AG08396 (cell line): ENCODE measurements at regions not wholly inside any gene's neighbourhood (a gene's known extent, or its start where the extent isn't known, plus 50 kb on each side); places are given as distances from the start of the nearest gene placed in this dataset.

Experiments used
- DNase-seq: peaks from one replicate; pipeline ENCODE4 v3.0.0; 2012; ENCODE audit warnings: low spot score, mixed read lengths

DNA sequence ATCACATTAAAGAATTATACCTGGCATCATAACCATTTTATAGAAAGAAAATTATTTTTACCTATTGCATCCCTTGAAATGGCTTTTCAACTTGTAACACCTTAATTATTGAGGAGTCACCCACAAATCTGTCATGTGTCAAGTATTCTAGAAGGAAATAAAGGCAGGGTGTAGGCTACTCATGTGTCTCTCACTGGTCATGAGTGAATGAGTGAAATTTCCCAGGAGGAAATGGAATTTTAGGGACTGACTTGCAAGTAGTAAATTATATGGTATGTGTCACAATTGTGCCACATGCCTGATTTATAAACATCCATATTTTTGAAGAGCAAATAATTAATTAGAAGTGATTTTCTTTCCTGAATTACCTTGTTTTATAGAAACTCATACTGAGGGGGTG lies 310.5 kb upstream of the ADAMTS9 start:
- no peak for DNase-seq

DNA sequence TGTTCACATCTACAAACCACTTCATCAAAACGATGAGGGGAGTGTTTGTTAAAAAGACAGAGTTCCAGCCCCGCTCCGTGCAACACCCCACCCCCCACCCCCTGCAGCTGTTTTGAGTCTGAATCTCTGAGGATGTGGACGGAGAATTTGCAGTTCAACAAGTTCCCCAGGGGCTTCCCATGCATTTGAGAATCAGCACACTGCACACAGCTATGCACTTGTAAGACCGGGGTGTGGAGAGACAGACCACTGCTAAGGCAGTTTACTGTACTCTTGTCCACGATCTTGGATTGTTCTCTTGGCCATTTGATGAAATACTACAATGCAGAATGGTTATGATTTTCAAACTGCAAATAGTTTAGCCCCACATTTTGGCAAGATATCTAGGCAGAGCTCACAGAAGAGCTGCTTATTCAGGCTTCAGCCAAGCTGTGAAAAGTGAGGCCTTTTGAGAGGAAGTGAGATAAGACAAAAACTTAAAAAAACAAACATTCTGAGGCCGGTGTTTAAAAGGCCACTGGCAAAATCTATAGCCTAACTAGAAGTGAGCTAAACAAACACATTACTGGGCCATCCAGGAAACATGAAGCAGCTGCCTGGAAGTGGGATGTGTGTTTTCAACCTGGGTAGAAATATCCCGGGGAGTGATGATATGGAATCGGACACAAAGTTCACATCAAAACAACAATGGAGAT lies 308.2 kb upstream of the ADAMTS9 start:
- DNase-seq: no peak

DNA sequence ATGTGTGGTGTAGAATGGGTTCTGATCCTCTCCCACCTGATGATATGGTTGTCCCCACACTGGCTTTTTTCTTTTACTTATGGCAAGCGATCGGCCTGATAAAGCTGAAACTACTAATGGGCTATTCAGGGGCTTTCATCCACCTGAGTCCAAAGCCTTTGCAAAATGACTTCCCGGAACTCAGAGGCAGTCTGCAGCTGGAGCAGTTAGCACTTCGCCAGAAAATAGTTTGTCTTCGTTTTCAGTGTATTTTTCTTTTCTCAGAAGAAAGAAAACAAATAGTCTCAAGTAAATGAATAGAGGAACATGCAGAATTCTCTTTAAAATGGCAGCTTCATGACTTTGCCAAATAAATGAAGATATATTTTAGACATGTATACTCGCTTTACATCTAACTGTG lies 306.0 kb upstream of the ADAMTS9 start:
- DNase-seq: no peak

DNA sequence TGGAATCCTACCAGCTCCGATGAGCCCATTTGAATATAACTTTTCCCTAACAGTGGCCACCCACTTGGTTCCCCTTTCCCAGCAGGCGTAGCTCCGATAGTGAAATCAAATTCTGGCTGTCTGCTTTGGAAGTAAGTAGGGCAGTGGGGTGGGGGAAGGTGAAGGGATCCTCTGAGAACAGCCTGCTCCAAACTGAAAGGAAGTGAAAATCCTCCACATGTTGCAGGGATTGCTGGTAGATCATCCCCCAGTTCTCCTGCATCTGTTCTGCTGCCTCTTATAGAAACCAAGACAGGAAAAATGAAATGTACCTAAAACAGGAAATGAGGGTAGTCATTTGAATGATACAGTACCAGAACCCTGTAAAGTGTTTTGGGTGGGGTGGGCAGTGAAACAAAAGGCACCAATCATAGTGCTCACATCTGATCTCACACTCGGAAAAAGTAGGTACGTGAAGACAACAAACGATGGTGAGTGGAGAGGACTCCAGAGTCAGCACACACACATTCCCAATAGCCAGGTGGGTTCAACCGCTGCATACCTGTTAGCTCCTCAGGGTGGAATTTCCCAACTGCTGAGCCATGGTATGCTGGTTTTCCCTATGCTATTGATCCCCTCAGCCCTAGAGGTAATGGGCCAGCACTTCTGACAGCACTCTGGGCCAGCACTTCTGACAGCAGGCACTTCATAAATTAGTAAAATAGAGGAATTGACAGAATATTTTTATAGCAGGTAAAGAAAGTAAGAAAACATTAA lies 304.9 kb upstream of the ADAMTS9 start:
- no peak for DNase-seq

DNA sequence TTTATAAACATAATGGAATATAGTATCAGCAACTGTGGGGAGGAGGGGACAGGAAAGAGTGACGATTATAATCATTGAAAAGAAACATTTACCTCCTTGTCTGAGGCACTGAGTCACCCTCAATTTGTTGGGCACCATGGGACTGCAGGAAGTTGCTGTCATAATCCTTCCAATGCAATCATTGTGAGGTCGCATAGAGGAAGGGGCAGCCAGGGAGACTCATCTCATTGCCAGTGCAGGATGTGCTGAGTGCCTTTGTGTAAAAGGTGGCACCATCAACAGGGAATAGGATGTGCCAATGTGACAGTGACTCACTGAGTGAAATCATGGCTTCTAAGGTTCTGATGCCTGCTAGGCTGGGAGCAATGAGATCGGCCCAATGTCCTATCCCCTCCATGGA lies 300.4 kb upstream of the ADAMTS9 start:
- DNase-seq: no peak

DNA sequence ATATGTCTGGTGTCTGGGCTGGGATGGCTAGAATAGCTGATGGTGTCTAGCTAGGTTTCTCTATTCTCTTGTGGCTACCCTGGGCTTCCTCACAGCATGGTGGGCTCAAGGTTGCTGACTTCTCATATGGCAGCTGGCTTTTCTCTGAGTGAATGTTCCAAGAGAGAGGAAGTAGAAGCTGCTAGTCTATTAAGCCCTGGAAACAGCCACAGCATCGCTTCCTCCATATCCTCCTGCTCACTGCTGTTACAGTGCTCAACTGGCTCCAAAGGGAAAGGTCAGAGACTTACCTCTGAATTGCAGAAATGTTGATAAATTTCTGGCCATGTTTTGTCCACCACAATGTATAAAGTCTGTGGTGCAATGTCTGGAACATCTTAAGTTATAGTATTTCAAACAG lies 299.9 kb upstream of the ADAMTS9 start:
- DNase-seq: no peak

DNA sequence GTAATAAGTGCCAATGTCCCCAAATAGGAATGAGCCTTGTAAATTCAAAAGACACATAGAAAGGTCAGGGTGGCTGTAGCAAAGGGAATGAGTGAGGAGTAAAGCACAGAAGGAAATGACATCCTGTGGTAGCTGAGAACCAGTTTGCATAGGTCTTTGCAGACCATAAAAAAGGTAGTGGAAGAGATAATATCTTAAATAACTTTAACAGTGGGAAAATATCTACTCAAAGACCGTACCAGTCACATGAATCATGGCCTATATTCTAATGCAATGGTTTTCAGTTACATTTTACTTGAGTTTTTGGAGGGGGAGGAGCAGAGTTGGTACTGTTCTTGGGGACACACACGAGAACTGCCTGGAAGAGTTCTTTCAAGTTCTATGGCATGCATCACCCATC lies 297.3 kb upstream of the ADAMTS9 start:
- DNase-seq: no peak

DNA sequence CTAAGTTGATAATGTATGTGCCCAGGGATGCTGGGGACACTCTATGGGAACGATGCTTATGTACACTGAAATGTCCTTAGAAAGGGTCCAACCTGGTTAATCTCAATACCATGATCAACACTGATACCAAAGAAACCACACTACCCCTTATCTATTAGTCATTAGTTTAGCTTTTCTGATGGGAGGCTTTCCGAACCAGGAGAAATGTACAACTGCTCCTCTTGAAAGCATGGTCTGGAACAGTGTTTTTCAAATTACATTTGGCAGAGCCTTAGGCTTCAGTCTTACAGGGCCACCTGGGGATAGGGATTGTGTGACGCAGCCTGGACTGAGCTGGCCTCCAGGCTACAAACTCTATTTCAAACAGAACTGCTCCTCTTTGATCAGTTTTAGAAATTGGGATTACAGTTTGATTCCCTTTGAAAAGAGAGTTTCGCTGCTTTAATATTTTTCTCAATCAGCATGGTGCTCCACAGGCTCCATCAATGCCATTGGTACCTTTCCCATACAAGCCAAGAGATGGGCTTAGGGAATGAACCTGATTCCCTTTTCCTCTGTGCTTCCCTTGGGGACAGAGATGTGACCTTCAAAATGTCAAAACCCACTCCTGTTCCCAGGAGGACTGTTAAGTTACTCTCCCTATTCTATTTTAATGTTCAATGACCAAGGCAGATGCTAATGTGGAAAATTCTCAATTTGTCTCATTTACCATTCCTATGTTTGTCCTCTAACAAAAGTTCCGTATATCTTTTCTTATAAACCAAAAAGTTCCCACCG lies 296.0 kb upstream of the ADAMTS9 start:
- DNase-seq: no peak

DNA sequence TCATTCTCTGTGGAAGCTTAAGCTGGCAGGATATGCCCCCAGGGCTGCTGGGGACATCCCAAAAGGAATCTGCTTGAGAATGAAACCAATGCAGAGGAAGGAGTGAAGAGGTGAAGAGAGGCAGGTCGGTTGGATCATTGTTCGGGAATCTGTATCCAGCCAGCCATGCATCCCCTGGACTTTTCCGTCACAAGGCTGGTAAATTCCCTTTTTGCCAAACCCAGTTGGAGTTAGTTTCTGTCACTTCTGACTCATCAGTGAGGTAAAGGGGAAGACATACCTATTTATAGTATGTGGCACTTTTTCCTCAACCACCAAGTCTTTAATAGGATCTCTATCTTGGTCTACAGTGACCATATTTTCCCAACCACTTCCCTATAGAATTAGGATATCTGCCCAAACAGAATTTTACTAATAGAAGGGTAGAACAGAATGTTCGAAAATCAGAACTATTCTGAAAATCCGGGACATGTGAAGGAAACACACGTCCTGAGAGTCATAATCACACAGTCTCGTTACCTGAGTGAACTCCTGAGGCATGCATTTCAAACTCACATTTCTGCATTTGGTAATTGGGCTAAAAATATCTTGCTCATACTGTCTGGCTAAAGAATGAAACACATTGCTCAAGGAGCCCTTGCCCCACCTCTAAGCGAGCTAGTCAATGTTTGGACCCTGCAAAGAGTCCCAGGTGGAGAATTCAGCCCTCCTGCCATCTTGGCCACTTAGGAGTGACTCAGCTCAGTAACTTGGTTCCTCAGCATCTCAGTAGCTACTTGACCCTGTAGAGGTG lies 289.7 kb upstream of the ADAMTS9 start:
- DNase-seq: no peak

DNA sequence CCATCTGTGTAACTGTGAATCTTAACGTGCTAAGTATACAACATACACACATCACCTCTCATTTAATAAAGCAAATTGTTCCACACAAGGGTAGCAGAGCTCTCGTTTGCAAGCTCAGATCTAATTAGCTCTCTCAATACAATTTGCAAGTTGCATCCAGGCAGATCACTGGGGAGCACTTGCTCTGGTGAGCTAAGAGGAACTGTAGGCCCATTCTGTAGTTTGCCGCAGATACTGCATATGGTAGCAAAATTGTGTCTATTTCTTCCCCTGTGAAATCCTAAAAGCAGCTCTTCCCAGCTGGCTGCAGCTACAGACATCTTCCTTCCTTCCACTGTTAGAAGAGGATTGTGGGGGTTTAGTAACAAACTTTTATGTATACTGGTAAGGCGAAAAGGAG lies 288.7 kb upstream of the ADAMTS9 start:
- DNase-seq: no peak

DNA sequence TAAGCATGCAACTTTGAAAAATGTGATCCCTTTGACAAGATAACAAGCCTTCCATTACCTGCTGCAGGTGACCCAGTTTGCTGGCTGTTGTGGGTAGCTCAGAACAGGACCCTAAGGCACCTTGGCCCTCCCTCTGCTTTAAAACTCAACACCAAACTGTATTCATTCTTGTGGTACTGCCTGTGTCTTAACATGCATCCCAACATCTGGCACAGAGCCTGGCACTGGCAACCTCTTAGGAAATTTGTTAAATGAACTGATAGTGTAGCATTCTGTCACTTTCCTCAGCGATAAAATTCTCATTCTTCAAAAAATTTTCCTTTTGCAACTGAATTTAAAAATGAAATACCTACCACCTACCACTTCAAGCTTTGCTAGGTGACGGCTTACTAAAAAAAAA lies 287.3 kb upstream of the ADAMTS9 start:
- DNase-seq: no peak

DNA sequence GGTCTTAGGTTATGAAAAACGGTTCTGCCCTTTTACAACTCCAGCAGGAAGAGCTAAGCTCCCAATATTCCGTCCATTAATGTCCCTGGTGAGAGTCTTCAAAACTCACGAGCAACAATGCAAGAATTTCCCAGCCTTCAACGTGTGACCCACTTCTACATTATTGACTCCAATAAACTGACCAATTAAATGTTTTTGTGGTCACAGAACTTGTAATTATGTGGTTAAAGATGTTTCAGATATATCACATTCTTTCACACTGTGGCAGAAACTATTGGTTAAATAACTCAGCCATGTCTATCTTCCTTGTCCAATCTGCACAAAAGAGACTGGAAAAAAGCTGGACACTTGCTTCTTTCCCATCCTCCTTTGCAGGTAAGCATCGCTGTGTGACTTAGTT lies 286.6 kb upstream of the ADAMTS9 start:
- no peak for DNase-seq

DNA sequence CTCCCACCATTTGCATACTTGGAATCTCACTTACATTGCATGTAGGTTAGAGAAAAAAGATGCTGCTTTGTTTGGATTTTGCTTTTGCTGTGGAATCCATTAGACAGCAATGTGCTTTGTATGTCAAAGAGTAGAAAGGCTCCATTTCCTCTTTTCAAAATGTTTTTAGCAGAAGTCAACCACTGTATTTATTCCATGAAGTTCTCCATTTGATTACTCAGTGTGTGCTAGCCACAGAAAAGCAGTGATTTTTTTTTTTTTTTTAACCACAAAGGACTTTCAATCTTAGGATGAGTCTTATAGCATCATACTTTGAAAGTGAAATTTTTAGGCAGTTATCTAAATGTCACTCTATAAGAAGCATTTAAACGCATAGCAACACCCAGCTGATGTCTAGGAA lies 285.0 kb upstream of the ADAMTS9 start:
- DNase-seq: no peak

DNA sequence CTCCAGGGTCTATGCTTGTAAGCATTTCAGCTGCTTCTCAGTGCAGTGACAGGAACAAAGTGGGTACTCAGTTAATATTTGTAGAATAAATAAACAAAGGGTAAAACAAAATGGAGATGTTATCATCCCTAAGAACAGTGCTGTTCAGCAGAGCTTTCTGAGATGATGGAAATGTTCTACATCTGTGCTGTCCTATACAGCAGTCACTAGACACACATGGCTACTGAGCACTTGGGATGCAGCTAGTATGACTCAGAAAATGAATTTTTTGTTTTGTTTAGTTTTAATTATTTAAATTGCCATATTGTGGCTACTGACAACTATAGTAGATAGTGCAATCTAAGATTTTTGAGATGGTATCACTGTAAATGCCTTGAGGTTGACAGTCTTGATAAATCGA lies 283.8 kb upstream of the ADAMTS9 start:
- DNase-seq: no peak

DNA sequence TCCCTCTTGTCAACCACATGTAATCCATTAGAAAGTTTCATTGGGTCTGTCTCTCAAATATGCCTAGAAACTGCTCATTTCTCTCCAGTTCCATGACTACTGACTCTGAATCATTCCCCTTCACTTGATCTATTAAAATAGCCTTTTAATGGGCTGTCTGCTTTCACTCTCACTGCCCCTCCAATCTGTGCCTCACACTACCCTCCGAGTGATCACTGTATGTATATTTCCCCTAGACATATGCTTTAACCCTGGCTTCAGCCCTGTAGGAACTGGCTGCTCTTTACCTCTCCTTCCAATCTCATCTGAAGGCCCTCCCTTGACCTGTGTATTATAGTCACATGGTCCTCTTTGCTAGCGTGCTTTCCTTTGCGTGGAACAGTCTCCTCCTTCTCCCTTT lies 282.8 kb upstream of the ADAMTS9 start:
- DNase-seq: no peak

DNA sequence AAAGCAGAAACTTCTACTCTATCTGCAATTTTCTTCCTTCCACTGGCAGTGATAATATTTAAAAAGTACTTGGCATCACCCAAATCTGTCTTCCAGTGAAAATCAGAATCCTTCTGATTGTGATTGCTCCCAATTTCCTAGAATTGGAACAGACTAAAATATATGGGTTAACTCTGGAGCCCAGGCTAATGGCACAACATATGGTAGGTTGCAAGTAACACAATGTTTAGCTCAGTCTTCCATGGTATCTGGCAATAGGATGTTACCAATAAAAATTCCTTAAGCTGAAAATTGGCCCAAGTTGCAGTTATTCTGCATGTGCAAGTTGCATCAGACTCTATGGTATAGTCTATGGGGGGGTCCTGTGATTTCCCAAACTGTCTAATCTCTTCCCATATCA lies 273.5 kb upstream of the ADAMTS9 start:
- DNase-seq: no peak

DNA sequence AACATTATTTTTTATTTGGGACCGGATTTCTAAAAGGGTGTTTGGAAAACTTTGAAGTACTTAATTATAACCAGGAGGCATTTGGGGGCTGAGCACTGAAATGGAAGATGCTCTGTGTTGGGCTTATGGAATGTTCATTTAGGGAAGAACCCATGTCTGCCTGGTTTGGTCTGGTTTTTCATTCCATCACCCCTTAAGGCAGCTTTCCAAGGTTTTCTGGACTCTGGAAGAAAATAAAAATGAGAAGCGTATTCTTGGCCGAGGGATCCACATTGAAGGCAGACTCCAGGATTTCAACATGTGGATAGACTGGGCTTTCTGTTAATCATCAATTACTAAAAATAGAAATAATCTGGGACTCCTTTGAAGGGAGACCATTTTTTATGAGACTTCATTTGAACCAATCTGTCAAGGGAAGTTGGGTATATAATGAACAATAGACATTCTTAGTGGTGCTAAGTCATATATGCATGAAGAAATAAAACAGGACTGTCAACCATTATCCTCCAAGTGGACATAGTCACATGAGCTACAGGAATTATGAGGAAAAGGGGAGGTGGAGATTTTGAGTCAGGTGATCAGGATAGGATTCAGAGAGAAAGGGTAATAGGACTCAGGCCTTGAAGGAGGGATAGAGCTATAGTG lies 270.5 kb upstream of the ADAMTS9 start:
- DNase-seq: no peak

DNA sequence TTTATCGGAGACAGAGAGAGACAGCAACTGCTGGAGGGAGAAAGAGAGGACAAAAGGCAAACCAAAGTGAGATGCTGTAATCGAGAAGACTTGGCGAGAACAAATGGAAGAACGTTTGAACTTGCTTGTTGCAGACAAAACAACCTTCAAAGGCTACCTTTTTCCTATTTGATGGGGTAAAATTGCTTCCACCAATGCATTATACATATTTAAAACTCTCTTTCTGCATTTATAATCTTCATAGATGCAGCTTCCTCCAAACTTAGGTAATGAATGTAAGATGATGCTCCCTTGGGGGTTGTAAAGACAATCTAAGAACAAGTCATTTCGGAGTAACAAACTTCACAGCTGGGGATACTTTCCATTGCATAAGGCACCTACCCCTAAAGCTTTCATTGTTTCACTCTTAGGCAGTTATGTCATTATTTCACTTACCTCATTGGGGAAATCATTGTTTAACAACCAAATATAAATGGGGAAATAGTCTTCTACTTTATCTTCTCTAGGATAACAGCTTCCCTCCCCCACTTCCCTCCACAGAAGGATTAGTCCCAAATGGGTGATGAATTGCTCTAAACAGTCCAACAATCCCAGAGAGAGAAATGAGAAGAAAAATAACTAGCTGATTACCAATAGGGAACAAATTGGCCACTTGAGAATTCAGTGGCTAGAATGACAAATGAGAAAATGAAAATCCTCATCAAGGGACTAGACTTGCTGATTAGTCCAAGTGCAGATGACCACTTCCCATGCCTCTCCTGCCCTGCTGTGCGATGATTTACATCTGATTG lies 269.8 kb upstream of the ADAMTS9 start:
- no peak for DNase-seq

DNA sequence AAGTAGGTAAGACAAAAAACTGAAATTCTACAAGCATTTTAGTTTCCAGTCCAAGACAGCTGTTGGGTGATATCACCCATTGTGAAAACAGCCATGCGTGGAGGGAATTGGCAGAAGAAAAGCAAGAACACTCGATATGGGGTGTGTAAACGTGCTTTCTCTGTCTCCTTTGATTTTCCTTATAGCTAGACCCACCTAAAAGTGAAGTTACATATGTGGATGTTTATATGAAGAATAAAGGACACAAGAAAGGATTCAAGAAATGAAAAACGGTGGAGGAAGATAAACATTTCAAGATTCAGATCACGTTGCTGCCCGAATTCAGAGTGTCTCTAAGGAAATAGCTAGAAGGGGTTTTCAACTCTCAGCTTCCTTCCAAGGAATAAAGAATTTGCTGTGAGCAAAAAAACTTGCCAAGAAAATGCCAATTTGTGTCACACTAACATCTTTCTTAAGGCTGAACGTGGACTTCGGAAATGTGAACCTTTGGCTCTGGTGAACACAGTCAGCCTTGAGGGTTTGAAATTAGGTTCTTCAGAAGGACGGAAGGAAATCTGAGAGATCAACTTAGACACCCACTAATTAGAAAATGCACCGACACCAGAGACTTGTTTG lies 269.0 kb upstream of the ADAMTS9 start:
- no peak for DNase-seq

DNA sequence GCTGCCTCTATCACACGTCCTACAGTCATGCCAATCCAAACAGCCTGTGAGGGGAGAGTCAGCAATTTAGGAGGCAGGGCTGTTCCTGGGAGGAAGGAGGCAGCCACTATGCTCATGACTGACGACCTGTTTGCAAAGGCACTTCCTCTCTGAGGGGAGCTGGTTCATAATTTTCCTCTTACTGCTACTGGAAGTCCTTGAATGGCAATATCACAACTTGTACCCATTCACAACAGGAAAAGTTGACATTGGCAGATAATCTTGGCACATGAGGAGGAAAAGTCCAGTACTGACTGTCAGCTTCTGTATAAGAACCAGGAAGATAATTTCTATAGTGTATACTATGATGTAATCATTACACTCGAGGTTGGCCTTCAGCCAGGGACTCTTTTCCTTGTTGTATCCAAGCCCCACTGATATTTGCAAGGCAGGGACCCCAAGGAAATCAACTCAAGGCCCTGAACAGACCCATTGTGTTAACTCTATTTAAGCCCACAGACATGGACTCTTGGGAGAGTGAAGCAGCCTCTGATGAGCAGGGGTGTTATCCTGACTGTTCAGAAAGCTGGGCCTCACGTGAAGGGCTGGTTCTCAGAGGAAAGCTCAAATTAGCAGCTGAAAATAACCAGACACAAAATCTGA lies 267.3 kb upstream of the ADAMTS9 start:
- no peak for DNase-seq
